Activated naive CD4-positive, alpha-beta T cell treated with anti-CD3 and anti-CD28 coated beads, Interleukin-2, amount 50 U/mL, for 24 hours (primary cell): ENCODE measurements at regions not wholly inside any gene's neighbourhood (a gene's known extent, or its start where the extent isn't known, plus 50 kb on each side); places are given as distances from the start of the nearest gene placed in this dataset.

Experiments used
- H3K27ac Mint-ChIP-seq: one replicate; pipeline ENCODE4 v1.8.0; 2021; ENCODE audit warnings: mild to moderate bottlenecking, mixed read lengths
- H3K27me3 Mint-ChIP-seq: one replicate; pipeline ENCODE4 v1.8.0; 2021; ENCODE audit warnings: mixed read lengths
- H3K36me3 Mint-ChIP-seq: one replicate; pipeline ENCODE4 v1.8.0; 2021; ENCODE audit warnings: mixed read lengths
- H3K4me1 Mint-ChIP-seq: one replicate; pipeline ENCODE4 v1.8.0; 2021; ENCODE audit warnings: mixed read lengths
- H3K4me3 Mint-ChIP-seq: one replicate; pipeline ENCODE4 v1.8.0; 2021; ENCODE audit warnings: mild to moderate bottlenecking, mixed read lengths
- H3K9me3 Mint-ChIP-seq: one replicate; pipeline ENCODE4 v1.8.0; 2021; ENCODE audit warnings: mixed read lengths

GRCh38 chr14:53793790-53794505 lies 162.7 kb downstream of the BMP4 start:
- no peaks in the 10 kb centered on the region for H3K4me1 Mint-ChIP-seq

GRCh38 chr14:53792909-53793308 lies 163.7 kb downstream of the BMP4 start:
- Mint-ChIP-seq H3K4me3 (no peak overlapping the region), H3K27me3 (peaks cover 1% of the 10 kb centered on the region), H3K27ac (no peak overlapping the region), H3K36me3 (no peaks in the 10 kb centered on the region), H3K4me1 (no peaks in the 10 kb centered on the region), H3K9me3 (no peaks in the 10 kb centered on the region)

More at GRCh38 chr14:53793790-53794505, 162.7 kb downstream of the BMP4 start:
- no peak overlapping the region for H3K4me3 Mint-ChIP-seq
- no peaks in the 10 kb centered on the region for H3K9me3 Mint-ChIP-seq
- H3K27ac Mint-ChIP-seq: no peak overlapping the region
- H3K27me3 Mint-ChIP-seq: no peaks in the 10 kb centered on the region
- H3K36me3 Mint-ChIP-seq: no peaks in the 10 kb centered on the region

GRCh38 chr14:53790731-53791500 lies 165.7 kb downstream of the BMP4 start:
- peaks cover 1% of the 10 kb centered on the region for H3K27me3 Mint-ChIP-seq
- no peak overlapping the region for H3K27ac Mint-ChIP-seq
- H3K4me1 Mint-ChIP-seq: no peaks in the 10 kb centered on the region
- H3K9me3 Mint-ChIP-seq: no peaks in the 10 kb centered on the region
- H3K4me3 Mint-ChIP-seq: no peak overlapping the region
- H3K36me3 Mint-ChIP-seq: no peaks in the 10 kb centered on the region

- Mint-ChIP-seq H3K4me3 (no peak overlapping the region), H3K9me3 (peaks cover 6% of the 10 kb centered on the region), H3K27ac (no peak overlapping the region), H3K36me3 (no peaks in the 10 kb centered on the region), H3K4me1 (no peaks in the 10 kb centered on the region), H3K27me3 (peaks cover 1% of the 10 kb centered on the region)
Observed at GRCh38 chr14:53788566-53788965, 168.1 kb downstream of the BMP4 start.

GRCh38 chr14:53786045-53786444 lies 170.6 kb downstream of the BMP4 start:
- Mint-ChIP-seq H3K9me3 (peaks cover 10% of the 10 kb centered on the region), H3K4me3 (no peak overlapping the region), H3K4me1 (no peaks in the 10 kb centered on the region), H3K36me3 (no peaks in the 10 kb centered on the region), H3K27ac (no peak overlapping the region), H3K27me3 (peaks cover 2% of the 10 kb centered on the region)

GRCh38 chr14:53784688-53785087 lies 171.9 kb downstream of the BMP4 start:
- Mint-ChIP-seq H3K27ac (no peak overlapping the region), H3K9me3 (peaks cover 10% of the 10 kb centered on the region), H3K36me3 (no peaks in the 10 kb centered on the region), H3K4me3 (no peak overlapping the region), H3K27me3 (peaks cover 2% of the 10 kb centered on the region), H3K4me1 (no peaks in the 10 kb centered on the region)

- H3K27me3 Mint-ChIP-seq: peaks cover 1% of the 10 kb centered on the region
- H3K36me3 Mint-ChIP-seq: no peaks in the 10 kb centered on the region
- no peaks in the 10 kb centered on the region for H3K4me1 Mint-ChIP-seq
- no peak overlapping the region for H3K27ac Mint-ChIP-seq
- H3K4me3 Mint-ChIP-seq: no peak overlapping the region
- peaks cover 10% of the 10 kb centered on the region for H3K9me3 Mint-ChIP-seq
Observed at GRCh38 chr14:53783256-53783655, 173.4 kb downstream of the BMP4 start.

- Mint-ChIP-seq H3K4me3 (no peak overlapping the region), H3K4me1 (no peaks in the 10 kb centered on the region), H3K27me3 (peaks cover 1% of the 10 kb centered on the region), H3K36me3 (no peaks in the 10 kb centered on the region), H3K9me3 (peaks cover 10% of the 10 kb centered on the region), H3K27ac (no peak overlapping the region)
Observed at GRCh38 chr14:53780051-53780555, 176.5 kb downstream of the BMP4 start.

- Mint-ChIP-seq H3K4me3 (no peak overlapping the region), H3K4me1 (no peaks in the 10 kb centered on the region), H3K9me3 (peaks cover 4% of the 10 kb centered on the region), H3K27ac (no peak overlapping the region), H3K36me3 (no peaks in the 10 kb centered on the region), H3K27me3 (peaks cover 1% of the 10 kb centered on the region)
Observed at GRCh38 chr14:53779301-53779700, 177.3 kb downstream of the BMP4 start.

GRCh38 chr14:53778263-53778662 lies 178.4 kb downstream of the BMP4 start:
- H3K4me1 Mint-ChIP-seq: no peaks in the 10 kb centered on the region
- H3K27ac Mint-ChIP-seq: no peak overlapping the region
- peaks cover 1% of the 10 kb centered on the region for H3K27me3 Mint-ChIP-seq
- peaks cover 4% of the 10 kb centered on the region for H3K9me3 Mint-ChIP-seq
- H3K4me3 Mint-ChIP-seq: no peak overlapping the region
- no peaks in the 10 kb centered on the region for H3K36me3 Mint-ChIP-seq

GRCh38 chr14:53772936-53773335 lies 183.7 kb downstream of the BMP4 start:
- Mint-ChIP-seq H3K4me1 (no peaks in the 10 kb centered on the region), H3K36me3 (no peaks in the 10 kb centered on the region), H3K27me3 (no peaks in the 10 kb centered on the region), H3K4me3 (no peak overlapping the region), H3K27ac (no peak overlapping the region), H3K9me3 (no peaks in the 10 kb centered on the region)

- Mint-ChIP-seq H3K27ac (no peak overlapping the region), H3K9me3 (no peaks in the 10 kb centered on the region), H3K27me3 (no peaks in the 10 kb centered on the region), H3K36me3 (no peaks in the 10 kb centered on the region), H3K4me3 (no peak overlapping the region), H3K4me1 (no peaks in the 10 kb centered on the region)
Observed at GRCh38 chr14:53767566-53767965, 189.1 kb downstream of the BMP4 start.

GRCh38 chr14:53766601-53767000 lies 190.0 kb downstream of the BMP4 start:
- H3K4me3 Mint-ChIP-seq: no peak overlapping the region
- no peaks in the 10 kb centered on the region for H3K27me3 Mint-ChIP-seq
- no peaks in the 10 kb centered on the region for H3K36me3 Mint-ChIP-seq
- H3K9me3 Mint-ChIP-seq: peaks cover 2% of the 10 kb centered on the region
- H3K4me1 Mint-ChIP-seq: no peaks in the 10 kb centered on the region
- H3K27ac Mint-ChIP-seq: no peak overlapping the region

GRCh38 chr14:53766106-53766505 lies 190.5 kb downstream of the BMP4 start:
- no peaks in the 10 kb centered on the region for H3K27me3 Mint-ChIP-seq
- peaks cover 4% of the 10 kb centered on the region for H3K9me3 Mint-ChIP-seq
- no peak overlapping the region for H3K27ac Mint-ChIP-seq
- no peaks in the 10 kb centered on the region for H3K4me1 Mint-ChIP-seq
- H3K36me3 Mint-ChIP-seq: no peaks in the 10 kb centered on the region
- H3K4me3 Mint-ChIP-seq: no peak overlapping the region

- no peak overlapping the region for H3K27ac Mint-ChIP-seq
- H3K4me1 Mint-ChIP-seq: no peaks in the 10 kb centered on the region
- no peak overlapping the region for H3K4me3 Mint-ChIP-seq
- H3K36me3 Mint-ChIP-seq: no peaks in the 10 kb centered on the region
- H3K27me3 Mint-ChIP-seq: no peaks in the 10 kb centered on the region
- peaks cover 11% of the 10 kb centered on the region for H3K9me3 Mint-ChIP-seq
Observed at GRCh38 chr14:53764846-53765245, 191.8 kb downstream of the BMP4 start.

GRCh38 chr14:53758141-53758540 lies 198.5 kb downstream of the BMP4 start:
- H3K27me3 Mint-ChIP-seq: no peaks in the 10 kb centered on the region

More at GRCh38 chr14:53758141-53758540, 198.5 kb downstream of the BMP4 start:
- Mint-ChIP-seq H3K4me3 (no peak overlapping the region), H3K36me3 (no peaks in the 10 kb centered on the region), H3K9me3 (peaks cover 12% of the 10 kb centered on the region), H3K27ac (no peak overlapping the region), H3K4me1 (no peaks in the 10 kb centered on the region)
